NB4 (cell line): ENCODE measurements at regions not wholly inside any gene's neighbourhood (a gene's known extent, or its start where the extent isn't known, plus 50 kb on each side); places are given as distances from the start of the nearest gene placed in this dataset.

ENCODE experiments used
- CTCF ChIP-seq: IDR thresholded peaks from one replicate; pipeline ENCODE4 v1.5.1; 2012; ENCODE audit warnings: low read depth, low read length
- MYC ChIP-seq: IDR thresholded peaks from 2 replicates; pipeline ENCODE4 v1.6.1; 2011; ENCODE audit warnings: low read depth, low read length
- POLR2A ChIP-seq: IDR thresholded peaks from 2 replicates; pipeline ENCODE4 v1.6.1; 2011; ENCODE audit warnings: mild to moderate bottlenecking; ENCODE audit not compliant: insufficient read length; ENCODE audit errors: extremely low read depth

GRCh38 chr2:128641421-128642080, 322.9 kb upstream of the HS6ST1 start:
- TF ChIP-seq CTCF (no peak), POLR2A (no peak), MYC (no peak)
